ENCODE measurements at regions not wholly inside any gene's neighbourhood (a gene's known extent, or its start where the extent isn't known, plus 50 kb on each side); places are given as distances from the start of the nearest gene placed in this dataset.

DNA sequence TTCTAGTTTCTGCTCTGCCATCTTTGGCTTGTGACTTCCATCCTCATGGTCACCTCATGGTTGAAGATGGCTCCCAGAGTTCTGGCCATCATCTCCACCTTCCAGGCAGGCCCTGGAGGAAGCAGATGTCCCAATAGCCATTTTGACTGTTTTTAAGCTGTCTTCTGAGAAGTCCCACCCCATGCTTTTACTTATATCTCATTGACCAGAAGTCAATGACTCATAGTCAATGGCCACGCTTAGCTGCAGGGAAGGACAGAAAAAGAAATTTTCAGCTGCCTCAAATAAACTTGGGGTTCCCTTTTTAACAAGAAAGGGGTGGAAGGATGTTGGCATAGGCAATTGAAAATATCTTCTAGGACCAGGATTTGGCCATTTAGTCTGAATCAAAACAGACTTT is 168.1 kb downstream of the AACS start:
- H3K36me3 ChIP-seq: no peaks in the 10 kb centered on the region
- TF ChIP-seq POLR2AphosphoS5 (IDR thresholded peaks at IDR 0.05): no peak
- no peak for TF ChIP-seq EP300 (IDR thresholded peaks at IDR 0.05)
- TF ChIP-seq, protein P1, sequence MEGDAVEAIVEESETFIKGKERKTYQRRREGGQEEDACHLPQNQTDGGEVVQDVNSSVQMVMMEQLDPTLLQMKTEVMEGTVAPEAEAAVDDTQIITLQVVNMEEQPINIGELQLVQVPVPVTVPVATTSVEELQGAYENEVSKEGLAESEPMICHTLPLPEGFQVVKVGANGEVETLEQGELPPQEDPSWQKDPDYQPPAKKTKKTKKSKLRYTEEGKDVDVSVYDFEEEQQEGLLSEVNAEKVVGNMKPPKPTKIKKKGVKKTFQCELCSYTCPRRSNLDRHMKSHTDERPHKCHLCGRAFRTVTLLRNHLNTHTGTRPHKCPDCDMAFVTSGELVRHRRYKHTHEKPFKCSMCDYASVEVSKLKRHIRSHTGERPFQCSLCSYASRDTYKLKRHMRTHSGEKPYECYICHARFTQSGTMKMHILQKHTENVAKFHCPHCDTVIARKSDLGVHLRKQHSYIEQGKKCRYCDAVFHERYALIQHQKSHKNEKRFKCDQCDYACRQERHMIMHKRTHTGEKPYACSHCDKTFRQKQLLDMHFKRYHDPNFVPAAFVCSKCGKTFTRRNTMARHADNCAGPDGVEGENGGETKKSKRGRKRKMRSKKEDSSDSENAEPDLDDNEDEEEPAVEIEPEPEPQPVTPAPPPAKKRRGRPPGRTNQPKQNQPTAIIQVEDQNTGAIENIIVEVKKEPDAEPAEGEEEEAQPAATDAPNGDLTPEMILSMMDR (IDR thresholded peaks at IDR 0.05): no peak
- H3K27ac ChIP-seq (replicated peaks in 1 of 4): no peak overlapping the region
- peaks cover 0 to 3% (median 0%) of the 10 kb centered on the region in 4 donors for H3K9me3 ChIP-seq
- no peaks in the 10 kb centered on the region for H3K4me1 ChIP-seq
- H3K4me3 ChIP-seq: no peak overlapping the region
- WGBS: 92% methylated on average over 1 of the region's 1 CpG
- intact Hi-C loops (cut with DNase I): no loop called here
- peaks cover 0 to 16% (median 0%) of the 10 kb centered on the region in 4 donors for H3K27me3 ChIP-seq
- DNase-seq (ENCODE audit: extremely low spot score): no peak

- Histone ChIP-seq H3K4me1 (no peaks in the 10 kb centered on the region), H3K27ac (replicated peaks in 1 of 4) (no peak overlapping the region), H3K4me3 (no peak overlapping the region), H3K27me3 (peaks cover 0 to 45% (median 0%) of the 10 kb centered on the region in 4 donors), H3K9me3 (peaks cover 0 to 11% (median 0%) of the 10 kb centered on the region in 4 donors), H3K36me3 (no peaks in the 10 kb centered on the region)
- intact Hi-C loops (cut with DNase I): no loop called here
- DNase-seq (ENCODE audit: extremely low spot score): no peak
- 95% methylated on average over 11 of the region's 11 CpGs for WGBS
- TF ChIP-seq EP300 (IDR thresholded peaks at IDR 0.05) (no peak), POLR2AphosphoS5 (IDR thresholded peaks at IDR 0.05) (no peak), POLR2A (IDR thresholded peaks at IDR 0.05; ENCODE audit: low read depth) (no peak)
- TF ChIP-seq, protein P1 (IDR thresholded peaks at IDR 0.05): no peak
Measured at GRCh38 chr12:125239563-125239962, 174.3 kb downstream of the AACS start.

- 59% methylated on average over 17 of the region's 17 CpGs for WGBS
- Histone ChIP-seq H3K9me3 (peaks cover 0 to 11% (median 0%) of the 10 kb centered on the region in 4 donors), H3K4me3 (no peak overlapping the region), H3K27ac (replicated peaks in 1 of 4) (no peak overlapping the region), H3K4me1 (no peaks in the 10 kb centered on the region), H3K27me3 (peaks cover 0 to 57% (median 0%) of the 10 kb centered on the region in 4 donors), H3K36me3 (no peaks in the 10 kb centered on the region)
- TF ChIP-seq POLR2AphosphoS5 (IDR thresholded peaks at IDR 0.05): no peak
- no peak for TF ChIP-seq EP300 (IDR thresholded peaks at IDR 0.05)
- TF ChIP-seq POLR2A (IDR thresholded peaks at IDR 0.05; ENCODE audit: low read depth): no peak
- TF ChIP-seq, protein P1 (IDR thresholded peaks at IDR 0.05): no peak
- intact Hi-C loops (cut with DNase I): no loop called here
- no peak for DNase-seq (ENCODE audit: extremely low spot score)
Measured at GRCh38 chr12:125240717-125241116, 175.5 kb downstream of the AACS start.

DNA sequence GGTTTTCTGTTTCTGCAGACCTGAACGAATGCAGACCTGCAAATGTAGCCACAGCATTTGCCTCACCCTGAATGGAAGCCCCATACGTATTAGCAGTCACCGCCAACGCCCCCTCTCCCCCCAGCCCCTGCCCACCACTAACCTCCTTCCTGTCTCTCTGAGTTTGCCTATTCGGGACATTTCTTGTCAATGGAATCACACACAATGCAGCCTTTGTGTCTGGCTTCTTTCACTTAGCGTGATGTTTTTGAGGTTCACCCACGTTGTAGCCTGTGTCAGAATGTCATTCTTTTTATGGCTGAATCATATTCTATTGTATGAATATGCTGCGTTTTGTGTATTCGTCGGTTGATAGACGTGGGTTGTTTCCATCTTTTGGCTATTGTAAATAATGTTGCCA is 178.6 kb downstream of the AACS start:
- H3K4me1 ChIP-seq: no peaks in the 10 kb centered on the region
- DNase-seq (ENCODE audit: extremely low spot score): no peak
- WGBS: 78% methylated on average over 11 of the region's 11 CpGs
- H3K9me3 ChIP-seq: peaks cover 0 to 11% (median 0%) of the 10 kb centered on the region in 4 donors
- no peak overlapping the region for H3K4me3 ChIP-seq
- H3K27ac ChIP-seq (replicated peaks in 1 of 4): no peak overlapping the region
- intact Hi-C loops (cut with DNase I): no loop called here
- H3K27me3 ChIP-seq: peaks cover 0 to 72% (median 0%) of the 10 kb centered on the region in 4 donors
- TF ChIP-seq POLR2AphosphoS5 (IDR thresholded peaks at IDR 0.05) (no peak), EP300 (IDR thresholded peaks at IDR 0.05) (no peak), POLR2A (IDR thresholded peaks at IDR 0.05; ENCODE audit: low read depth) (no peak)
- TF ChIP-seq, protein P1 (IDR thresholded peaks at IDR 0.05): no peak
- H3K36me3 ChIP-seq: no peaks in the 10 kb centered on the region

- DNase-seq (ENCODE audit: extremely low spot score): no peak
- intact Hi-C loops (cut with DNase I): no loop called here
- H3K27me3 ChIP-seq: peaks cover 0 to 71% (median 0%) of the 10 kb centered on the region in 4 donors
Measured at GRCh38 chr12:125244338-125244737, 179.1 kb downstream of the AACS start.

More at GRCh38 chr12:125244338-125244737, 179.1 kb downstream of the AACS start:
- no peak overlapping the region for H3K27ac ChIP-seq (replicated peaks in 1 of 4)
- 85% methylated on average over 8 of the region's 8 CpGs for WGBS
- H3K36me3 ChIP-seq: no peaks in the 10 kb centered on the region
- no peak for TF ChIP-seq POLR2A (IDR thresholded peaks at IDR 0.05; ENCODE audit: low read depth)
- TF ChIP-seq EP300 (IDR thresholded peaks at IDR 0.05): no peak
- TF ChIP-seq, protein P1 (IDR thresholded peaks at IDR 0.05): no peak
- TF ChIP-seq POLR2AphosphoS5 (IDR thresholded peaks at IDR 0.05): no peak
- H3K9me3 ChIP-seq: peaks cover 0 to 6% (median 0%) of the 10 kb centered on the region in 4 donors
- no peak overlapping the region for H3K4me3 ChIP-seq
- H3K4me1 ChIP-seq: no peaks in the 10 kb centered on the region
